ENCODE measurements at regions not wholly inside any gene's neighbourhood (a gene's known extent, or its start where the extent isn't known, plus 50 kb on each side); places are given as distances from the start of the nearest gene placed in this dataset.

GRCh38 chr10:42954766-42955492 is 121.9 kb upstream of the RET start:
- no peak for DNase-seq (ENCODE audit: low read depth)

GRCh38 chr10:42955493-42955889 is 121.4 kb upstream of the RET start:
- no peak for DNase-seq (ENCODE audit: low read depth)
- H3K4me3 ChIP-seq (ENCODE audit: low read length): no peak overlapping the region
- TF ChIP-seq CTCF (conservative IDR thresholded peaks at IDR 0.05; ENCODE audit: low read depth, low read length): no peak

More at GRCh38 chr10:42954766-42955492, 121.9 kb upstream of the RET start:
- no peak overlapping the region for H3K4me3 ChIP-seq (ENCODE audit: low read length)
- TF ChIP-seq CTCF (conservative IDR thresholded peaks at IDR 0.05; ENCODE audit: low read depth, low read length): no peak

- no peak for TF ChIP-seq CTCF (conservative IDR thresholded peaks at IDR 0.05; ENCODE audit: low read depth, low read length)
- DNase-seq (ENCODE audit: low read depth): no peak
- H3K4me3 ChIP-seq (ENCODE audit: low read length): no peak overlapping the region
These were observed 120.8 kb upstream of the RET start for GRCh38 chr10:42956045-42956444.

- no peak for DNase-seq (ENCODE audit: low read depth)
- H3K4me3 ChIP-seq (ENCODE audit: low read length): no peak overlapping the region
- no peak for TF ChIP-seq CTCF (conservative IDR thresholded peaks at IDR 0.05; ENCODE audit: low read depth, low read length)
These were observed 118.6 kb upstream of the RET start for GRCh38 chr10:42958142-42958868.

- no peak for DNase-seq (ENCODE audit: low read depth)
- TF ChIP-seq CTCF (conservative IDR thresholded peaks at IDR 0.05; ENCODE audit: low read depth, low read length): no peak
- H3K4me3 ChIP-seq (ENCODE audit: low read length): no peak overlapping the region
These were observed 117.0 kb upstream of the RET start for GRCh38 chr10:42959833-42960232.

- DNase-seq (ENCODE audit: low read depth): no peak
- no peak overlapping the region for H3K4me3 ChIP-seq (ENCODE audit: low read length)
- no peak for TF ChIP-seq CTCF (conservative IDR thresholded peaks at IDR 0.05; ENCODE audit: low read depth, low read length)
These were observed 116.3 kb upstream of the RET start for GRCh38 chr10:42960491-42960990.

Data from retinal pigment epithelial cell (primary cell).